Effector memory CD4-positive, alpha-beta T cell (primary cell): ENCODE measurements at regions not wholly inside any gene's neighbourhood (a gene's known extent, or its start where the extent isn't known, plus 50 kb on each side); places are given as distances from the start of the nearest gene placed in this dataset.

Experiments
- DNase-seq, 3 donors: peaks; one replicate each; pipeline ENCODE4 v3.0.0-alpha.2; 2020
- H3K27ac ChIP-seq: 2 replicates; pipeline ENCODE4 v1.7.0; 2013; ENCODE audit warnings: mild to moderate bottlenecking, low read length, moderate library complexity; ENCODE audit not compliant: insufficient read depth, poor library complexity, severe bottlenecking
- H3K27me3 ChIP-seq: replicated peaks from 2 replicates; pipeline ENCODE4 v1.7.0; 2013; ENCODE audit warnings: mild to moderate bottlenecking, low read length; ENCODE audit not compliant: insufficient read depth, control insufficient read depth, poor library complexity, severe bottlenecking
- H3K36me3 ChIP-seq: 2 replicates; pipeline ENCODE4 v1.7.0; 2013; ENCODE audit warnings: mild to moderate bottlenecking, low read length, moderate library complexity; ENCODE audit not compliant: control insufficient read depth, insufficient read depth
- H3K4me1 ChIP-seq: 2 replicates; pipeline ENCODE4 v1.7.0; 2013; ENCODE audit warnings: low read length, mild to moderate bottlenecking; ENCODE audit not compliant: control insufficient read depth, insufficient read depth, poor library complexity, severe bottlenecking
- H3K4me3 ChIP-seq: 2 replicates; pipeline ENCODE4 v1.7.0; 2013; ENCODE audit warnings: low read length, low read depth, mild to moderate bottlenecking; ENCODE audit not compliant: insufficient read depth, poor library complexity, severe bottlenecking
- H3K9me3 ChIP-seq: 2 replicates; pipeline ENCODE4 v1.7.0; 2013; ENCODE audit warnings: mild to moderate bottlenecking, low read length, moderate library complexity; ENCODE audit not compliant: control insufficient read depth

- DNase-seq: no peak
- no peaks in the 10 kb centered on the region for H3K27me3 ChIP-seq
- no peak overlapping the region for H3K4me3 ChIP-seq
- H3K9me3 ChIP-seq: no peaks in the 10 kb centered on the region
- no peak overlapping the region for H3K27ac ChIP-seq
- no peaks in the 10 kb centered on the region for H3K4me1 ChIP-seq
- no peaks in the 10 kb centered on the region for H3K36me3 ChIP-seq
Observed at GRCh38 chr2:64780041-64780440, 126.3 kb upstream of the SERTAD2 start.

- Histone ChIP-seq H3K27ac (no peak overlapping the region), H3K27me3 (no peaks in the 10 kb centered on the region), H3K4me1 (no peaks in the 10 kb centered on the region), H3K36me3 (no peaks in the 10 kb centered on the region), H3K9me3 (no peaks in the 10 kb centered on the region), H3K4me3 (no peak overlapping the region)
- DNase-seq: no peak
Observed at GRCh38 chr2:64781711-64782390, 128.1 kb upstream of the SERTAD2 start.

- H3K27ac ChIP-seq: no peak overlapping the region
- H3K9me3 ChIP-seq: no peaks in the 10 kb centered on the region
Observed at GRCh38 chr2:64784168-64785061, 130.7 kb upstream of the SERTAD2 start.

GRCh38 chr2:64785245-64785644 is 131.5 kb upstream of the SERTAD2 start:
- Histone ChIP-seq H3K4me3 (no peak overlapping the region), H3K27me3 (no peaks in the 10 kb centered on the region), H3K4me1 (no peaks in the 10 kb centered on the region), H3K36me3 (no peaks in the 10 kb centered on the region), H3K27ac (no peak overlapping the region), H3K9me3 (no peaks in the 10 kb centered on the region)
- no peak for DNase-seq

More at GRCh38 chr2:64784168-64785061, 130.7 kb upstream of the SERTAD2 start:
- no peak for DNase-seq
- H3K27me3 ChIP-seq: no peaks in the 10 kb centered on the region
- no peaks in the 10 kb centered on the region for H3K36me3 ChIP-seq
- H3K4me1 ChIP-seq: no peaks in the 10 kb centered on the region
- H3K4me3 ChIP-seq: no peak overlapping the region

GRCh38 chr2:64786343-64787018 is 132.8 kb upstream of the SERTAD2 start:
- Histone ChIP-seq H3K4me1 (no peaks in the 10 kb centered on the region), H3K27me3 (no peaks in the 10 kb centered on the region), H3K4me3 (no peak overlapping the region), H3K27ac (no peak overlapping the region), H3K9me3 (no peaks in the 10 kb centered on the region), H3K36me3 (no peaks in the 10 kb centered on the region)
- DNase-seq: no peak

GRCh38 chr2:64787019-64787365 is 133.3 kb upstream of the SERTAD2 start:
- Histone ChIP-seq H3K4me1 (no peaks in the 10 kb centered on the region), H3K27ac (no peak overlapping the region), H3K27me3 (no peaks in the 10 kb centered on the region), H3K9me3 (no peaks in the 10 kb centered on the region), H3K36me3 (no peaks in the 10 kb centered on the region), H3K4me3 (no peak overlapping the region)
- no peak for DNase-seq

GRCh38 chr2:64787698-64788097 is 134.0 kb upstream of the SERTAD2 start:
- no peak for DNase-seq
- Histone ChIP-seq H3K27me3 (no peaks in the 10 kb centered on the region), H3K36me3 (no peaks in the 10 kb centered on the region), H3K4me1 (no peaks in the 10 kb centered on the region), H3K9me3 (no peaks in the 10 kb centered on the region), H3K4me3 (no peak overlapping the region), H3K27ac (no peak overlapping the region)

GRCh38 chr2:64789466-64790320 is 136.0 kb upstream of the SERTAD2 start:
- H3K4me1 ChIP-seq: no peaks in the 10 kb centered on the region
- no peaks in the 10 kb centered on the region for H3K9me3 ChIP-seq
- H3K27ac ChIP-seq: no peak overlapping the region
- DNase-seq: no peak
- H3K36me3 ChIP-seq: no peaks in the 10 kb centered on the region
- no peak overlapping the region for H3K4me3 ChIP-seq
- H3K27me3 ChIP-seq: no peaks in the 10 kb centered on the region

- no peak overlapping the region for H3K27ac ChIP-seq
- no peaks in the 10 kb centered on the region for H3K9me3 ChIP-seq
- no peaks in the 10 kb centered on the region for H3K36me3 ChIP-seq
- H3K4me3 ChIP-seq: no peak overlapping the region
- no peak for DNase-seq
- H3K27me3 ChIP-seq: no peaks in the 10 kb centered on the region
- H3K4me1 ChIP-seq: no peaks in the 10 kb centered on the region
Observed at GRCh38 chr2:64792300-64792699, 138.6 kb upstream of the SERTAD2 start.
